MM.1S (cell line): ENCODE measurements at regions not wholly inside any gene's neighbourhood (a gene's known extent, or its start where the extent isn't known, plus 50 kb on each side); places are given as distances from the start of the nearest gene placed in this dataset.

Experiments
- DNase-seq: peaks from one replicate; pipeline ENCODE4 v3.0.0-alpha.2; 2015
- H2AFZ ChIP-seq: fragments of 300-600 bp; sonication (generic); 2 replicates; pipeline ENCODE4 v1.6.0; 2016; ENCODE audit warnings: antibody characterized with exemption, low read length
- H3F3A ChIP-seq: fragments of 300-600 bp; sonication (generic); 2 replicates; pipeline ENCODE4 v1.6.1; 2016; ENCODE audit warnings: mild to moderate bottlenecking, antibody characterized with exemption, low read length, moderate library complexity, mixed read lengths; ENCODE audit not compliant: insufficient read depth
- H3K27ac ChIP-seq: fragments of 300-600 bp; sonication (generic); 2 replicates; pipeline ENCODE4 v1.5.1; 2016; ENCODE audit warnings: mild to moderate bottlenecking, low read length
- H3K27me3 ChIP-seq: fragments of 300-600 bp; sonication (generic); replicated peaks from 2 replicates; pipeline ENCODE4 v1.6.0; 2016; ENCODE audit warnings: low read length; ENCODE audit not compliant: insufficient read depth
- H3K36me3 ChIP-seq: fragments of 300-600 bp; sonication (generic); replicated peaks from 2 replicates; pipeline ENCODE4 v1.6.1; 2016; ENCODE audit warnings: mild to moderate bottlenecking, low read length, mixed read lengths; ENCODE audit not compliant: insufficient read depth
- H3K4me1 ChIP-seq: fragments of 300-600 bp; sonication (generic); 2 replicates; pipeline ENCODE4 v1.6.1; 2016; ENCODE audit warnings: low read length, mixed read lengths
- H3K4me2 ChIP-seq: fragments of 300-600 bp; sonication (generic); 2 replicates; pipeline ENCODE4 v1.6.0; 2016; ENCODE audit warnings: low read depth, low read length
- H3K4me3 ChIP-seq: fragments of 300-600 bp; sonication (generic); 2 replicates; pipeline ENCODE4 v1.5.1; 2016; ENCODE audit warnings: low read length, mixed read lengths
- H3K79me2 ChIP-seq: fragments of 300-600 bp; sonication (generic); 2 replicates; pipeline ENCODE4 v1.6.1; 2016; ENCODE audit warnings: mixed run types, low read length, mixed read lengths
- H3K9ac ChIP-seq: fragments of 300-600 bp; sonication (generic); 2 replicates; pipeline ENCODE4 v1.6.1; 2016; ENCODE audit warnings: low read length, mixed read lengths
- H3K9me2 ChIP-seq: fragments of 300-600 bp; sonication (generic); replicated peaks from 2 replicates; pipeline ENCODE4 v1.6.1; 2016; ENCODE audit warnings: mild to moderate bottlenecking, low read length, mixed read lengths; ENCODE audit not compliant: insufficient read depth
- H3K9me3 ChIP-seq: fragments of 300-600 bp; sonication (generic); replicated peaks from 2 replicates; pipeline ENCODE4 v1.6.1; 2016; ENCODE audit warnings: mild to moderate bottlenecking, low read length, mixed read lengths; ENCODE audit not compliant: insufficient read depth
- H4K20me1 ChIP-seq: fragments of 300-600 bp; sonication (generic); 2 replicates; pipeline ENCODE4 v1.6.1; 2016; ENCODE audit warnings: mild to moderate bottlenecking, low read length, moderate library complexity, mixed read lengths; ENCODE audit not compliant: insufficient read depth
- EZH2 ChIP-seq: fragments of 300-600 bp; sonication (generic); optimal IDR thresholded peaks from 2 replicates; pipeline ENCODE3; 2017; ENCODE audit warnings: low read depth, mild to moderate bottlenecking, antibody characterized with exemption, low read length, mixed read lengths
- EZH2phosphoT487 ChIP-seq: fragments of 300-600 bp; sonication (generic); IDR thresholded peaks from 2 replicates; pipeline ENCODE4 v1.6.1; 2018; ENCODE audit warnings: antibody characterized with exemption, low read length
- TF ChIP-seq, protein P1 (sequence below): fragments of 300-600 bp; sonication (generic); IDR thresholded peaks from 2 replicates; pipeline ENCODE4 v1.5.1; 2016; ENCODE audit warnings: antibody characterized with exemption, low read length, mixed read lengths

DNA sequence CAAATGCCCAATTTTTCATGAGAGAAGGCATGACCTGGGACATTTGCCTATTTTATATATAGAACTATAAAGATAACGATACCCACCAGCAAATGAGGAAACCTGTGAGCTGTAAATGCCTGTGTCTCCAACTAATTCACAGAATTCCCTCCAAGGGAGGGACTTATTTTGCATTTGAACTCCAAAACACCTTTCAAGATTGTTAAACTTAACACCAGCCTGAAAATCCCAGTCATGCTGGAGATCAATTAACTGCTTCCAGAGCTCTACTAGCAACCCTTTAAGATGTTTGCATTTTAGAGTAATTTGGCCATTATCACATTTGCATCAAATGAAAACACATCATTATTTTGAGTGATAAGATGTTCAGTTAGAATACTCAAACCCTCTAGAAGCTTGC lies 68.1 kb upstream of the KLHL14 start:
- Histone ChIP-seq H3K36me3 (no peaks in the 10 kb centered on the region), H4K20me1 (no peaks in the 10 kb centered on the region; the same call in 1 of the 2 replicates), H3K9me3 (no peaks in the 10 kb centered on the region), H3K4me2 (no peak overlapping the region), H2AFZ (no peak overlapping the region), H3K9ac (no peak overlapping the region), H3K79me2 (no peaks in the 10 kb centered on the region), H3F3A (no peaks in the 10 kb centered on the region), H3K27ac (no peak overlapping the region), H3K4me3 (no peak overlapping the region), H3K4me1 (no peaks in the 10 kb centered on the region), H3K27me3 (no peaks in the 10 kb centered on the region), H3K9me2 (no peaks in the 10 kb centered on the region)
- DNase-seq, result no peak
- TF ChIP-seq, protein P1, sequence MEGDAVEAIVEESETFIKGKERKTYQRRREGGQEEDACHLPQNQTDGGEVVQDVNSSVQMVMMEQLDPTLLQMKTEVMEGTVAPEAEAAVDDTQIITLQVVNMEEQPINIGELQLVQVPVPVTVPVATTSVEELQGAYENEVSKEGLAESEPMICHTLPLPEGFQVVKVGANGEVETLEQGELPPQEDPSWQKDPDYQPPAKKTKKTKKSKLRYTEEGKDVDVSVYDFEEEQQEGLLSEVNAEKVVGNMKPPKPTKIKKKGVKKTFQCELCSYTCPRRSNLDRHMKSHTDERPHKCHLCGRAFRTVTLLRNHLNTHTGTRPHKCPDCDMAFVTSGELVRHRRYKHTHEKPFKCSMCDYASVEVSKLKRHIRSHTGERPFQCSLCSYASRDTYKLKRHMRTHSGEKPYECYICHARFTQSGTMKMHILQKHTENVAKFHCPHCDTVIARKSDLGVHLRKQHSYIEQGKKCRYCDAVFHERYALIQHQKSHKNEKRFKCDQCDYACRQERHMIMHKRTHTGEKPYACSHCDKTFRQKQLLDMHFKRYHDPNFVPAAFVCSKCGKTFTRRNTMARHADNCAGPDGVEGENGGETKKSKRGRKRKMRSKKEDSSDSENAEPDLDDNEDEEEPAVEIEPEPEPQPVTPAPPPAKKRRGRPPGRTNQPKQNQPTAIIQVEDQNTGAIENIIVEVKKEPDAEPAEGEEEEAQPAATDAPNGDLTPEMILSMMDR, result no peak
- TF ChIP-seq EZH2phosphoT487 (no peak), EZH2 (no peak)

DNA sequence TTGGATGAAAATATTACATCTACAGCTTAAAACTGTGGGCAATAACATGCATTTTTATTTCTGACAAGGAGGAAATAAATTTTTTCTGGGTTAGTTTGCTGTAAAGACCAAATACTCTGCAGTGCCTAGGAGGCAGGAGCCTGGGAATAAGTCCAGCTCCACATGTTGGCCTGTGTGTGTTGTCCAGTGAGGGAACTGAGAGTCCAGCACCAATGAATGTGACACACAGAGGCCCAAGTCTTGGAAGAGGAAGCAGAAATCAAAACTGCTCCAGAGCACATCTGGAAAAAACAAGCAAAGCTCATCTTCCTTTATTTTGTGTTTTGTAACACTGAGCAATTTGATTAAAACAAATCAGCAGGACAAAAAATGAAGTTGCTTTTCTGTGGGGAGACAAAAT lies 63.1 kb upstream of the KLHL14 start:
- H4K20me1 ChIP-seq, result no peaks in the 10 kb centered on the region; the same call in 1 of the 2 replicates
- H3K27ac ChIP-seq, result no peak overlapping the region
- no peak overlapping the region for H3K4me3 ChIP-seq
- no peak for DNase-seq
- H3K4me2 ChIP-seq, result no peak overlapping the region
- no peaks in the 10 kb centered on the region for H3F3A ChIP-seq
- no peak overlapping the region for H2AFZ ChIP-seq
- no peak overlapping the region for H3K9ac ChIP-seq
- no peaks in the 10 kb centered on the region for H3K79me2 ChIP-seq
- TF ChIP-seq, protein P1, result no peak
- TF ChIP-seq EZH2 (no peak), EZH2phosphoT487 (no peak)
- H3K9me2 ChIP-seq, result no peaks in the 10 kb centered on the region
- H3K27me3 ChIP-seq, result no peaks in the 10 kb centered on the region
- H3K36me3 ChIP-seq, result no peaks in the 10 kb centered on the region
- H3K4me1 ChIP-seq, result no peaks in the 10 kb centered on the region
- no peaks in the 10 kb centered on the region for H3K9me3 ChIP-seq

DNA sequence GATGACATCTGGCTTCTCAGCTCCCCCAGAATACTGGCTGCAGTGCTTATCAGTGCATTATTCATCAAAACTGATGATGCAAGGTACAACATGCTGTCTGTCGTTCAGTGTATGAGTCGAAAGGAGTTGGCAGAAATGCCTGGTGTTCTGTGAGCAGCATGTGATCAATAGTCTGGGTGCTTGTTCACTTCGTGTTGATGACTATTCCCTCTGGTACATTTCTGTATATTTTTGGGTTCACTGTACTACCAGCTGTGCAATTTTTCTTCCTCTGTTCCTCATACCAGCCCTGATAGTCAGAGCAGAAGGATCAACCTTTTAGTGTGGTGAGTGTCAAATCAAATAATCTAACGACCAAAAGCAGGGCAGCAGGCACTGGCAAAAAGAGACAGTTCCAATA lies 59.0 kb upstream of the KLHL14 start:
- Histone ChIP-seq H2AFZ (no peak overlapping the region), H3K27ac (no peak overlapping the region), H3K9me3 (no peaks in the 10 kb centered on the region), H3K27me3 (no peaks in the 10 kb centered on the region), H3F3A (no peaks in the 10 kb centered on the region), H3K9ac (no peak overlapping the region), H3K4me1 (no peaks in the 10 kb centered on the region), H3K79me2 (no peaks in the 10 kb centered on the region), H3K4me3 (no peak overlapping the region), H3K36me3 (no peaks in the 10 kb centered on the region), H3K4me2 (no peak overlapping the region), H3K9me2 (no peaks in the 10 kb centered on the region), H4K20me1 (no peaks in the 10 kb centered on the region)
- TF ChIP-seq EZH2phosphoT487 (no peak), EZH2 (no peak)
- TF ChIP-seq, protein P1, result no peak
- no peak for DNase-seq
